Large intestine (tissue), 3 donors: ENCODE measurements at regions not wholly inside any gene's neighbourhood (a gene's known extent, or its start where the extent isn't known, plus 50 kb on each side); places are given as distances from the start of the nearest gene placed in this dataset.

ENCODE experiments used
- DNase-seq, 2 donors: peaks; one replicate each; pipeline versions ENCODE4 v3.0.0 to v3.0.0-alpha.2; 2013
- H3K27ac ChIP-seq: one replicate; pipeline ENCODE4 v1.5.1; 2013; ENCODE audit warnings: low read length
- H3K27me3 ChIP-seq: 2 replicates; pipeline ENCODE4 v1.6.1; 2013; ENCODE audit warnings: low read length; ENCODE audit not compliant: control insufficient read depth, insufficient read depth
- H3K36me3 ChIP-seq: 2 replicates; pipeline ENCODE4 v1.6.1; 2013; ENCODE audit warnings: low read length; ENCODE audit not compliant: control insufficient read depth, insufficient read depth
- H3K4me1 ChIP-seq: one replicate; pipeline ENCODE4 v1.6.1; 2013; ENCODE audit warnings: low read length; ENCODE audit not compliant: control insufficient read depth, insufficient read depth
- H3K4me3 ChIP-seq: one replicate; pipeline ENCODE4 v1.5.1; 2013; ENCODE audit warnings: low read length
- H3K9me3 ChIP-seq: one replicate; pipeline ENCODE4 v1.6.1; 2013; ENCODE audit warnings: mild to moderate bottlenecking, low read depth, low read length, moderate library complexity; ENCODE audit not compliant: control insufficient read depth
- WGBS: methylation state at CpG from one replicate; pipeline ENCODE4 v1.1.5; 2013; ENCODE audit warnings: low lambda C conversion rate; ENCODE audit not compliant: insufficient coverage; 5-methylcytosine and 5-hydroxymethylcytosine counted together

DNA sequence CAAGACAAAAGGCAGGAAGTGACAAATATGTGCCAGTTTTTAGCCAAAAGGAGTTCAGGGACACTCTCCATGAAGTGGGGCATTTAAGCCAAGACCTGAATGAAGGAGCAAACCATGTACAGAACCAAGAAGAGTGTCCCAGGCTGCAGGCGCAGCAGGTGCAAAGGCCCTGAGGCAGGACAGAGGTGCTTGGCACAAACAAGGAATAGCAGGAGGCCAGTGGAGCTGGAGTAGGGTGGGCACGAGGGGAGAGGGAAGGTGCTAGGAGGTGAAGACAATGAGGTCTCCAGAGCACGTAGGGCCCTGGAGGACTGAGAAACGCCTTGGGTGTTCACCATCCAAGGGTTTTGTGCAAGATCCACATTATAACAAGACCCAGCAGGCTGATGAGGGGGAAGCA is 474.1 kb downstream of the MN1 start:
- Histone ChIP-seq H3K27me3 (peaks cover 31% of the 10 kb centered on the region), H3K4me3 (no peak overlapping the region), H3K36me3 (no peaks in the 10 kb centered on the region), H3K4me1 (peaks cover 5% of the 10 kb centered on the region), H3K9me3 (peaks cover 3% of the 10 kb centered on the region), H3K27ac (no peak overlapping the region)
- no CpG with 5 or more reads among the region's 4 CpGs for WGBS
- no peak for DNase-seq

DNA sequence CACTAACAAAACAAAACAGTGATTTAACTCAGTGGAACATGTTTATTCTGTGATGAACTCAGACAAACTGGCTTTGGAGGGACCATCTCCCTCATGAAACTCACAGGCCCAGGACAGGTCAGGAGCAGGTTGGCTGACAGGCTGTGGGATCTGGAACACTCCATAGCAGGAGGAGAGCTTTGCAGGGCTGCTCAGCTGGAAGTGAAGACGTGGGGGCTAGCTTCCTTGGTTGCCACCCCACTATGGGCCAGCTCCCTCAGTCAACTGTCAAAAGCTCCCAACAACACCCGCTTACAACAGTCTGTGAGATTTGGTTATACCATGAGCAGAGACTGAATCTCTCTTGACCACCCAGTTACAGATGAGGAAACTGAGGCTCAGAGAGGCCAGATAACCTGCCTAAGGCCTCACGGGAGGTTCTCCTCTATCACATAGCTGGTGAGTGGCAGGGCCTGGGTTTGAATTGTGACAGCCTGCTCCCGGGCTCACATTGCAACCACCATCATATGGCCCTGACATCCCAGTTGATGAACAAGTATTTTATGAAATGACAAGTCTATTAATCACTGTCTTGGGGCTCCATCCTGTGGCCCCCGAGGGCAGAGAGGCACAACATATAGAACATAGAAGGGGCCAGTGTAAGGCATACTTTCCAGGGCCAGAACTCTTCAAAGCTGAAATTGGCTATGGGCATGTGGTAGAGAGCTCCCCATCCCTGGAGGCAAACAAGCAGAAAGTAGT is 473.4 kb downstream of the MN1 start:
- peaks cover 5% of the 10 kb centered on the region for H3K4me1 ChIP-seq
- no peak overlapping the region for H3K27ac ChIP-seq
- H3K27me3 ChIP-seq: peaks cover 24% of the 10 kb centered on the region
- no peak for DNase-seq
- WGBS: no CpG with 5 or more reads among the region's 5 CpGs
- H3K4me3 ChIP-seq: no peak overlapping the region
- peaks cover 3% of the 10 kb centered on the region for H3K9me3 ChIP-seq
- H3K36me3 ChIP-seq: no peaks in the 10 kb centered on the region

GRCh38 chr22:27329131-27329850 is 472.3 kb downstream of the MN1 start:
- DNase-seq: no peak
- Histone ChIP-seq H3K4me3 (no peak overlapping the region), H3K4me1 (peaks cover 5% of the 10 kb centered on the region), H3K36me3 (no peaks in the 10 kb centered on the region), H3K9me3 (no peaks in the 10 kb centered on the region), H3K27ac (no peak overlapping the region), H3K27me3 (peaks cover 13% of the 10 kb centered on the region)
- no CpG with 5 or more reads among the region's 13 CpGs for WGBS

- Histone ChIP-seq H3K4me1 (peaks cover 5% of the 10 kb centered on the region), H3K27me3 (peaks cover 8% of the 10 kb centered on the region), H3K9me3 (no peaks in the 10 kb centered on the region), H3K4me3 (no peak overlapping the region), H3K27ac (no peak overlapping the region), H3K36me3 (no peaks in the 10 kb centered on the region)
- no CpG with 5 or more reads among the region's 3 CpGs for WGBS
- no peak for DNase-seq
These were observed 471.4 kb downstream of the MN1 start for GRCh38 chr22:27329966-27330645.

DNA sequence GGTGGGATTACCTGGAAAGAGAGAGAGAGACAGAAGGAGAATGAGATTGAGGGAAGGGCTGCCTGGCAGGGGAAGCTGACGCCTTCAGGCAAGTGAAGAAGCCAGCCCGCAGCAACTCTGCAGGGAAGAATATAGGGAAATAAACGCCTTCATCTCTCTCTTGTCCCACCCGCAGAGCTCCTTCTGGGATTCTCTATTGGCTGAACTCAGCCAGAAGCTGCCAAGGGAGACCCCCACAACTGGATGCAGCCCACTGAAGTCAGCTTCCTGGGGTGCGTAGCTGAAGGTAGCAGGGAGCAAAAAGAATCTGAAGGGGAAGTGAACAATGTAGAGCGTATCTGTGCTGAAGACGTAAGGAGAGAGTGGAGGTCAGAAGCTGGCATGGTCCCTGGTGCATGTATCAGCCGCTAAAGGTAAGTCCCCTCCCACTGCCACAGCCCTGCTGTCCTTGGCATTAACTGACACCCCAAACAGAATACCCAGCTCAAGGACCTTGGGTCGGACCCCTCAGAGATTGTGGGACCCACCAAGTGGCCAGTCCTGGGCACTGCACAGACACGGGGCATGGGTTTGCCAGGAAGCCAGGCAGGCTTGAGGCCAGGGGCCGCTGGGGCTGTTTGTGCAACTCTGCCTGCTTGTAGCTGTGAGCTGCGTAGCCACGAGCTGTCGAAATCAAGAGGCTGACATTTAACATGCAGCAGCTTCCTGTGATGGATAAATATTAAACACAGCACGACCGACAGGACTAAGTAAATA is 469.9 kb downstream of the MN1 start:
- no peaks in the 10 kb centered on the region for H3K36me3 ChIP-seq
- H3K4me3 ChIP-seq: no peak overlapping the region
- 18% methylated on average over 5 of the region's 16 CpGs for WGBS
- peaks cover 5% of the 10 kb centered on the region for H3K4me1 ChIP-seq
- DNase-seq: peak; percentile 26 to 59
- H3K9me3 ChIP-seq: no peaks in the 10 kb centered on the region
- H3K27me3 ChIP-seq: peaks cover 8% of the 10 kb centered on the region
- no peak overlapping the region for H3K27ac ChIP-seq

GRCh38 chr22:27335102-27335660 is 466.4 kb downstream of the MN1 start:
- peaks cover 5% of the 10 kb centered on the region for H3K4me1 ChIP-seq
- no peak overlapping the region for H3K27ac ChIP-seq
- H3K27me3 ChIP-seq: peaks cover 10% of the 10 kb centered on the region
- DNase-seq: no peak
- H3K4me3 ChIP-seq: no peak overlapping the region
- 83% methylated on average over 1 of the region's 3 CpGs for WGBS
- H3K36me3 ChIP-seq: no peaks in the 10 kb centered on the region
- no peaks in the 10 kb centered on the region for H3K9me3 ChIP-seq

DNA sequence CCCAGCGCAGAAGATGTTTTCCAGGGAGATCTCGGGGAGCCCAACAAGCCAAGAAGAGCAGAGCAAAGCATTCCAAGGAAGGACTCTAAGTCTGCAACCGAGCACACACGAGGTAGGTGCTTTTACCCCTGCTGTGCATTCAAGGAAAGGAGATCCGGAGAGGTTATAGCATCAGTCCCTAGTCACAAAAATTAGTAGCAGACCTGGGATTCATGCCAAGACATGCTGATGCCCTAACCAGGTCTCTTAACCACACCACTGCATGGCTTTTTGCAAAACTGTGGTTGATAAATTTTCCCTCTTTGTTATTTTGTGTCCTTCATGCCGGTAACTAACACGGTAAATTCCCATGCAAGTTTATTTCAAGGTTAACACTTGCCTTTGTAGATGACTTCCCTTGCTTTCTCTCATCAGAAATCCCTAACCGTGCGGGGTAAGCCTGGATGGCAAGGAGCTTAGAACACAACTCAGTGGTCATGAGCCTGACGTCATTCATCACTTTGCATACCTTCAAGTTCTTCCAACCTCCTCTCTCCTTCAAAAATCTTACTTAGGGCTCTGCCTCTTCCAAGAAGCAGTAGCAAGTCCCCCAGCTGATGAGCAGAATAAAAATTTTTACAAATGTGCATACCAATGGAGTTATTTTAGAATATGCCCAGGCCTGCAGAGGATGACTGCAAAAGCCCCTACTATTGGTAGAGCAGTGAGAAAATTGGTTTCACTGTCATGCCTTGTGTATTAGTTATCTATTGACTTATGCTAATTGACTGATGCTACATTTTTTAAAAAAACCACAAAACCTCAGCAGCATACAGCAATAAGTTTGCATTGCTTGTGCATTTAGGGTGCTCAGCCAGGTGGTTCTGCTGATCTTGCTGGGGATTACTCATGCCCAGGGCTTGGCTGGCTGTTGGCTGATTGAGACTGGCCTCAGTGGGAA is 465.1 kb downstream of the MN1 start:
- no peak overlapping the region for H3K27ac ChIP-seq
- peaks cover 10% of the 10 kb centered on the region for H3K27me3 ChIP-seq
- H3K4me1 ChIP-seq: peaks cover 5% of the 10 kb centered on the region
- 87% methylated on average over 3 of the region's 10 CpGs for WGBS
- H3K4me3 ChIP-seq: no peak overlapping the region
- H3K9me3 ChIP-seq: no peaks in the 10 kb centered on the region
- DNase-seq: no peak
- no peaks in the 10 kb centered on the region for H3K36me3 ChIP-seq

DNA sequence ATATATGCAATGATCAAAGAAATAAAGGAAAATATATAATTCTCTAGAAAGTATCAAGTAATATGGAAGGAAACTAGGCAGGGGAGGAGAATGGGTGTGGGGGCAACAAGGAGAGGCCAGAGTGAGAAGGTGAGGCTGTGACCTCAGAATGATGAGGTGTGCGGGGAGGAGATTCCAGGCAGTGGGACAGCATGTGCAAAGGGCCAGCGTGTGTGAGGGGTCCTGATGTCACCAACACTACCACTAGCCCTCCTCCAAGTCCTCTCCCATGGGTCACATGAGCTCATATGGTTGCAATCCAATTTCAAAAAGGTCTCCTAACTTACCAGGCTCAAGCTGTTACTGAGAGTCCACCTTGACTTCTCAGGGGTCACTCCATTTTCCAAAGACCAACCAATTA is 463.9 kb downstream of the MN1 start:
- H3K4me3 ChIP-seq: no peak overlapping the region
- no CpG with 5 or more reads among the region's 2 CpGs for WGBS
- no peak for DNase-seq
- H3K27ac ChIP-seq: no peak overlapping the region
- peaks cover 6% of the 10 kb centered on the region for H3K9me3 ChIP-seq
- peaks cover 8% of the 10 kb centered on the region for H3K27me3 ChIP-seq
- H3K36me3 ChIP-seq: no peaks in the 10 kb centered on the region
- no peaks in the 10 kb centered on the region for H3K4me1 ChIP-seq

- no CpG with 5 or more reads among the region's 2 CpGs for WGBS
- H3K27me3 ChIP-seq: peaks cover 8% of the 10 kb centered on the region
- H3K4me1 ChIP-seq: no peaks in the 10 kb centered on the region
- H3K36me3 ChIP-seq: no peaks in the 10 kb centered on the region
- no peak overlapping the region for H3K27ac ChIP-seq
- no peak overlapping the region for H3K4me3 ChIP-seq
- no peak for DNase-seq
- H3K9me3 ChIP-seq: peaks cover 6% of the 10 kb centered on the region
These were observed 461.5 kb downstream of the MN1 start for GRCh38 chr22:27340047-27340446.
